A204.1 (cell line): ENCODE measurements at regions not wholly inside any gene's neighbourhood (a gene's known extent, or its start where the extent isn't known, plus 50 kb on each side); places are given as distances from the start of the nearest gene placed in this dataset.
"Not testable (repeated sequence)": the region's sequence is repeated elsewhere in the genome, so short reads cannot be mapped to it uniquely, and the experiment has no call there.

ENCODE experiments used
- FAIRE-seq: peaks from 2 replicates; lab custom pipeline; 2012; peaks lifted over from hg19 to GRCh38; lab: Jason Lieb, UNC

DNA sequence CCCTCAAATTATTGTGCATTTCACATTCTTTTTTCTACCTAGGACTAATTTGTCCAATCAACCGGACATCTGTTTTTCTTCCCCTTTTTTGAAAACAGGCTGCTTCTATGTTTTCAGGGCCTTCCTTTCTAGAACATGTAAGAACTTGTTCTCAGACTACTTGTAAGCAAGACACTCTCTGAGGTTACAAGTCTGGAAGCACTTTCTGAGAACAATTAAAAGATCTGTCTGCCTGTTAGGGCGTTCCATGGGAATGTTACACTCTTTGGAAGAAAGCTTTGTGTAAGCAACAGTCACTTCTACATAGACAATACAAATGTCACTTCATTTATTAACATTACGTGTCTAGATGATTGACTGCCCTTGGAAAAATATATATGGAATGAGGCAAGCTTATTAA lies 50.9 kb upstream of the HSPB3 start:
- no peak for FAIRE-seq

DNA sequence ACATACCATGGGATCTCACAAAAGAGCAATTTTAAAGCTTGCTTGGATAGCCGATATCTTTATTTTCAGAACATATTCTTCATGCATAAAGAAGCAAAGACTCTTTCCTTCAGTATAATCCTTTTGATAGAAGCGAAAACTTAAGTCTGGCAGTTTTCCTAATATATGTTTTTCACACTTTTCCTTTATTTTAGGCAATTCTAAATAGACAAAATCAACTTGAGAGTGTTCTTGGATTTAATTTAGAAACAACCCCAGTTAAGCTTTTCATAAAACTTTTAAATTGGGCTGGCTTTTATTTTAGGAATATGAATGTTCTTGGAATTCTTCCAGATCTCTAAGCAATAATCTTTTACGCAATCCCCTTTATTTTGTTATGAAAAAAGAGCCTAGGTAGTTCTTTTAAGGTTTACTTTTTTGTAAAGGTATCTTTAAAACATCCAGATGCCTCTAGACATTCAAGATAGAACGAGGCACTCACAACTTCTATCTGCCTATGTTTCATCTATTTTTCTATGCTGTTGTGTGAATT lies 51.5 kb upstream of the HSPB3 start:
- FAIRE-seq = no peak

DNA sequence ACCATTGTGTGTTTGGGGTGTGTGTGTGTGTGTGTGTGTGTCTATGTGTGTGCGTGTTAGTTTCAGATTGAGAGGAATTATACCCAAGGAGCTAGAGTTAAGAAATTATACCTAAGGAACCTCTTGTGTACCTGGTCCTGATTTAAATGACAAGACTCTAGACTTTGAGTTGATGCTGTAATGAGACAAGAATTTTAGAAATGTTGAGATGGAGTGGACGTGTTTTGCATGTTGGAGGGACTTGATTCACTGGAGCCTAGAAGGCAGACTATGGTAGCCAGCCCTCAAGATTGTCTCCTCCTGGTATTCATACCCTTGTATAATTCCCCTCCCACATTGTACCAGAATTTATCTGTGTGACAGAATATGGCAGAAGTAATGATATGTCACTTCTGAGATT lies 52.4 kb upstream of the HSPB3 start:
- FAIRE-seq = no peak

DNA sequence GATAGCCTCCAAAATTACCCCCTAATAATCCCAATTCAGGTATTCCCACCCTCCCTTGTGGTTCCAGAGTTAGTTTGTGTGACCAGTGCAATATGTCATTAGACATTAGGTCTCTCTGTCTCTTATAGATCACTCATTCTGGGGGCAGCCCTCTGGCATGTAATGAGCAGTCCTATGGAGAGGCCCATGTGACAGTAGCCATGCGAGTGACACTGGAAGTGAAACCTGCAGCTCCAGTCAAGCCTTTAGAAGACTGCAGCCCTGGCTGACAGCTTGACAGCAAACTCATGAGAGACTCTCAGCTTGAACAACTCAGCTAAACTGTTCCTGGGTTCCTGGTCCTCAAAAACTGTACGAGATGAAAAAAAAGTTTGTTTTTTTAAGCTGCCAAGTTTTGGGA lies 54.0 kb upstream of the HSPB3 start:
- FAIRE-seq = no peak

DNA sequence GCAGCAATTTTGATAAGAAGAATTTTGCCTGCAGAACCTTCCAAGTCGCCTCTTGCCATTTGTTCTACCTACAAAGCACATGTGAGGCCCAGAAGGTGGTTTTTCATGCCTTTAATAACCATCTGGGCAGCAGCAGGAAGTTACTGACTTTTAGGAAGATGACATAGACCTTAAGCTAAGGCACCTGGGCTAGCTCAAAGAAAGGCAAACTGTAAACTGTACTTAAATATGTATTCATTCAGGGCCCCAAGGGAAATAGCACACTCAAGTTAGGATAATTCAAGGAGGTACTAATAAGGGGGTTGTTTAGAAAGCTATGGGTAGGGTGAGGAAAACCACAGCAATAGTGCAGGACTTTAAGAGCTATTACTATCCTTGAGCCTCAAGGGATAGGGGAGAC lies 57.3 kb upstream of the HSPB3 start:
- no peak for FAIRE-seq

DNA sequence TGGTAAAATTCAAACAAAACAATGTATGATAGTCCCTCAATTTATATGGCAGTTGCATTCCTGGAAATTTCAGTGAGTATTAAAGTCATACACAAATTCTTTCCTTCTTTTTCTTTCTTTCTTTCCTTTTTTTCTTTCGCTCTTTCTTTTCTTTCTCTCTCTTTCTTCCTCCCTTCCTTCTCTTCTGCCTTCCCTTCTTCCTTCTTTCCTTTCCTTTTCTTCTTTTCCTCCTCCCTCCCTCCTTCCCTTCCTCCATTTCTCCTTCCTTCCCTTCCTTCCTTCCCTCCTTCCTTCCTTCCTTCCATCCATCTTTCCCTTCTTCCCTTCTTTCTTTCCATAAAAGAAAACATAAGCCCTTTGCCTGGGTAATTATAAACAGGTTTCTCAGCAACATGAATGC lies 58.1 kb upstream of the HSPB3 start:
- FAIRE-seq = no peak

DNA sequence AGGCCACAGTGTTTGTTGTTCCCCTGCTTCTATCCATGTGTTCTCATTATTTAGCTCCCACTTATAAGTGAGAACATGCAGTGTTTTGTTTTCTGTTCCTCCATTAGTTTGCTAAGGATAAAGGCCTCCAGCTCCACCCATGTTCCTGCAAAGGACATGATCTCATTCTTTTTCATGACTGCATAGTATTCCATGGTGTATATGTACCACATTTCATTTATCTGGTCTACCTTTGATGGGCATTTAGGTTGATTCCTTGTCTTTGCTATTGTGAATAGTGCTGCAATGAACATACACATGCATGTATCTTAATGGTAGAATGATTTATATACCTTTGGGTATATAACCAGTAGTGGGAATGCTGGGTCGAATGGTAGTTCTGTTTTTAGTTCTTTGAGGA lies 62.5 kb upstream of the HSPB3 start:
- not testable (repeated sequence) for FAIRE-seq

DNA sequence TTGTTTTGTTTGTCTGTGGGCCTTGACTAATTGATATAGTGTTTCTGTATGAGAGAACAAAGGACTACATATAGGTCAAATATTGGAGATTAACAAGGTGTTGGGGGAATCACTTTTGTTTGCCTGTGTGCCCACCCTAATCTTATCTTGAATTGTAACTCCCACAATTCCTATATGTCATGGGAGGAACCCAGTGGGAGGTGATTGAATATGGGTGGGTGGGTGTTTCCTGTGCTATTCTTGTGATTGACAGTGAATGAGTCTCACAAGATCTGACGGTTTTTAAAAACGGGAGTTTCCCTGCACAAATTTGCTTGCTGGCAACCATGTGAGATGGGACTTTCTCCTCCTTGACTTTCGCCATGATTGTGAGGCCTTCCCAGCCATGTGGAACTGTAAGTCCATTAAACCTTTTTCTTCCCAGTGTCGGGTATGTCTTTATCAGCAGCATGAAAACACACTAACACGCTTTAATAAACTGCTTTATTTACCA lies 64.9 kb upstream of the HSPB3 start:
- FAIRE-seq = no peak

DNA sequence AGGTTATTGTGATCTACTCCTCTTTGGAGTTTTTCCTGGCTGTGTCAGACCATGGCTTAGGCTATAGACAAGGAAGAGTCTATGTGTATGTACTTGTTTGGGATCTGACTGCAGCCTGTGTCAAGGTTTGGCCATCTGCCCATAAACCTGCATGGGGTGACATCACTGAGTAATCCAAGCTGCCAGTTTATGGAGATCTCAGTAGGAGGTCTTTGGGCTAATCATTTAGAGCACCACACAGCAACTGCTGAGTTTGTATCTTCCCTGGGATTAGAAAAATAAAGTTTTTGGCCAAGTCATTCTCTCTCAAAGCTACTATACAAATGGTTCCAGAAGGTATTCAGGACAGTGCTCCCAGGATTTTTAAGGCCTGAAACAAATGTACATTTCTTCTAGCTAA lies 65.5 kb upstream of the HSPB3 start:
- no peak for FAIRE-seq

DNA sequence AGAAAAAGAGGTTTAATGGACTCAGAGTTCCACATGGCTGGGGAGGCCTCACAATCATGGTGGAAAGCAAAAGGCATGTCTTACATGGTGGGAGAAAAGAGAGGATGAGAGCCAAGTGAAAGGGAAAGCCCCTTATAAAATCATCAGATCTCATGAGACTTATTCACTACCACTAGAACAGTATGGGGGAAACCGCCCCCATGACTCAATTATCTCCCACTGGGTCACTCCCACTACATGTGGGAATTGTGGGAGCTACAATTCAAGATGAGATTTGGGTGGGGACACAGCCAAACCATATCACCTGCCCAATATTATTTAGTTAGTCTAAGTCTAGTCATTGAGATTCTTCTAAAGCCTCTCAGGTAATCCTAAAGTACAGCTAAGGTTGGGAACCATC lies 66.1 kb upstream of the HSPB3 start:
- not testable (repeated sequence) for FAIRE-seq

DNA sequence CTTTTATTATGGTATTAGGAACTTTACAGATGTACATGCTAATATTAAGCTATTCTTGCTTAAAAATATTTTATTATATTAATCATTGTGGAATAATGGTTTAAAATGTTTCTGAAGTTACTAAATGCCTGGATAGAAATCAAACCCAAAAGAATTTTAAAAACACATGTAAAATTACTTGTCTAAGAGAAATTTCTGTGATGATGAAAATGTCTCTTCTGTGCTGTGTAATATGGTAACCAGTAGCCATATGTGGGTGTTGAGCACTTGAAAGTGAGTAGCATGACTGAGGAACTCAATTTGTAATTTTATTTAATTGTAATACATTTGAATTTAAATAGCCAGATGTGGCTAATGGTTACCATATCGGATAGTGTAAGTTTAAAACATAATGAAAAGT lies 66.7 kb upstream of the HSPB3 start:
- no peak for FAIRE-seq

DNA sequence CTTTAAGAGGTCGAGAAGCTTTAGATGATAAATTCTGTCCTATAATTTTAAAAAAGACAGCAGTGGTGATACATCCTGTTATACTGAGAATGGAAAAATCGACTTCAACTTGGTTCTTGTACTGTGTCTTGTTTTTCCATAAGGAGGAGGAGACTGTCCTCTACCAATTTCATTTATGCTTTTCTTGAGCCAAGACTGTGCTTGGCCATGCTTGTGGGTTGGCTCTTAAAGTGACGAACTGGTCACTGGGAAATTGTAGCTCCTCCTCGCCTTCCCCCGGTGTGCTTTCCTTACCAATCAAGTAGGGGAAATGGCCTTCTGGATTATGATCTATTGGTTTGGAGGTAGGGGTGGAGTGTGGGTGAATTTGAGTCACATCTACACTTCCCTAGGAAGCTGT lies 67.1 kb upstream of the HSPB3 start:
- no peak for FAIRE-seq

DNA sequence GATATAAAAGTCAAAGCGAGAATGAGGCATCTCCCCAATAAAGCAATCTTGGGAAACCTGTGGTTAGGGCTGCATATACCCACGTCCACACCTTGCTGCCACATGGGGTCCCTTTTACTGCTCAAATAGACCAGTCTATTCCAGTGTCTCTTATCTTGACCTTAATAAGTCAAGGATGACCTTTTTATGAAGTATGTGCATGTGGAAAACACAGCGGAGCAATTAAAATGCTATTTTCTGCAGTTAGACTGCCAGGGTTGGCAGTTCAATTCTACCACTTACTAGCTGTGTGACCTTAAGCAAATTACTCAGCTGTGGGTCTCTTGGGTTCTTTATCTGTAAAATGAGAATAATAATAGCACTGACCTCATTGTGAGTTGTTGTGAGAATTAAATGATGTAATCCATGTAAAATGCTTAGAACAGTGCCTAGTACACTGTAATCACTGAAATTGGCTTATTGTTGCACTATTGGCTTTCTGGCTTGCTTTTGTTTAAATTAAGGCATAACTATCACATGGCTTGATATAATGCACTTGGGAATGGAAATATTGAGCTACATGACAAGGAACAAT lies 67.8 kb upstream of the HSPB3 start:
- no peak for FAIRE-seq

DNA sequence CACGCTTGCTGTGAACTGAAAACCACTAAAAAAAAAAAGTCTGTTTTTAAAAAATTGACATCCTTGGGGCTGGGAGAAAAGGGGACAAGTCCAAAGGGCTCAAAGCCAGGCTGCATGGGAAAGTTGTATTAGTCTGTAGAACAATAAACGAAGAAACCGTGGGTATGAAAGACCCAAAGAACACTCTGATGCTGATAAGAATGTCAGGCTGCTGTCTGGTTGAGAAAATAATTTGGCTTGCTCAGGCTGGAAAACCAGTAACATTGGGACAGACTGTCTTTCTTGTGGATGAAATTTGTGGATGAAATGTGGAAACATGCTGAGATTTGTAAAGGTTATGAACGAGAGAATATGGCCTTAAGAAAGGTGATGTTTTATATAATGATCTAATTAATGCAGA lies 68.5 kb upstream of the HSPB3 start:
- FAIRE-seq = no peak

DNA sequence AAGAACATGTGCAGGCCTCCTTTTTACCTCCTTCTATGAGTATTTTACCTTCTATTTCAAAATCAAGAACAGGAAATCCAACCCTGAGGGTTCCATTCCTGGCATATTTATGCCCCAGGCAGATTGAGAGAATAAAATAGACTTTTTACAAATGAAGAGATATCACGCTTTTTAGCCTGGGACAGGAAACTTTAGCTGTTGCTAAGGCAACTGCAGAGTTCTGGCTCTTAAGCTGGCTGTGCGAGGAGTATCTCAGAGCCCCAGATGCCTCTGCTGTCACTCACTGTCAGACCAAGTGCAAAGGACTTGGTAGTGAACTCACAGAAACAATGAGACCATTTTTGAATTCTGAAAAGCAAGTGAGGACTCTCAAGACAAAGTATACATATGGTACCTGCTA lies 69.5 kb upstream of the HSPB3 start:
- FAIRE-seq = no peak

DNA sequence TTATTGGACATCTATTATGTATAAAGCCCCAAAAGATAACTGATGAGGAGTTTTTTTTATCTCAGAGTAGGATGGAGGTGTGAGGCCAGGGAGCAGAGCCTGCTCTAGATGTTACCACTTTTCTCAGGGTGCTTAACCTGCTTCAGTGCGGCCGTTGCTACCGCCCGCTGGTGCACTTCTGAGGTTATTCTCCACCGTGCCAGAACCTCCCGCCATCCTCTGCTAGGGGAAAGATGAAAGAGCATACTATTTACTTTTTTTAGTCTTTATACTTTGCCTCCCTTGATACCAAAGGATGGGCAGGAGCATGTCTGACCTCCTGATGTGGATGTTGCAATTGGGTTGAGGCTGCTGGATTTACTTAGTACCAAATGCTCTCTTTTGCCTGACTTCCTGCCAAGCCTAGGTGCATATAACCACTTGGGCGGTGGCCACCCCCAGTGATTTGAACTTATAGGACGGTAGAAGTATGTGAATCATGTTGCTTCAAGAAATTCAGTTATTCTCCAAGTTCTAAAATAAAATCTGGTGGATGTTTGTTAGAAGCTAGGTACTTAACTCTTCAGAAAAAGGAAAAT lies 71.1 kb upstream of the HSPB3 start:
- no peak for FAIRE-seq

DNA sequence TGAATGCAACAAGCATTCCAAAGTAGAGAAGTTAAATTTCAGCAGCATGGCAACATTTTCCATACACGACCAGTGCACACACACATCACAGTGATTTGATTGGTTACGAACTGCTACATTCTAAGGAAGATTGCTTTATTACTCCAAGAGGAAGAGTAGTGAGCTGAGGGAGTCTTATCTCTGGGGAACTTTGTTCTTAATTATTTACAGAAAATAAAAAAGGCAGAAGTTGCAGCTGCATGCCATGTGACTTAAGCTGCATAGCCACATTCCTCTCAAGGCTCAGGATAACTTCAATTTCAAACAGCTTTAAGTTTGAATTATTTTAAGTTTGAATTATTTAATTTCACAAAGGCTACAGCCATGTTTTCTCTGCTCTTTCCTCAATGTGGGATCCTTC lies 71.6 kb upstream of the HSPB3 start:
- no peak for FAIRE-seq

DNA sequence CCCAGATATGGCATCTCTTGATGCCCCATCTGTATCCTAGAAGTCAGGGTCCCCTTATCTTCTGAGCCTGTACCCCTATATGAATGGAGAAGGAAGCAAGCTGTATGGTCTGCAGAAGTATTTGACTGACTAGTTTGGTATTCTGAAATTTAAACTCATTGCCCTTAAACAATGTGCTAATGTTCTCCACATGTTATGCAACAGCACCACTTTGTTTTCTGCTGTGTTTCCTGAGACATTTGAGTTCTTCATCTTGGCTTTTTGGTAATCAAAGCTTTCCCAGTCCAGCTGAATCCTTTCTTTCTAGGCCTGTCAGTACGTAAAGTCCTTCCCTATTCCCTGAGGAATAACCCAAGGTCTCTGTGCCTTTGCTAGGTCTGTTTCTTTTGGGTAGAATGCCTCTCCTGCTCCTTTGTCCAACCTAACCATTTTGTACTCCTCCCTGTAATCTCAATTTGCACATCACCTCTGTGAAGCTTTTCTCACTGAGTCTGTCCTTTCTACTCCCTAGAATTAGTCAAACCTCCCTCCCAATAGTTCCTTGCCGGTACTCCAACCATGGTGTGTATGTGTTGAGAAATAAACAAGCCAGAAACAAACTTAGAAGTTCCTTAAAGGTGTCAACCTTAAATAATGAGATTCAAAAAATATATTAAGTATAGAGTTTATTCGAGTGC lies 72.1 kb upstream of the HSPB3 start:
- no peak for FAIRE-seq

DNA sequence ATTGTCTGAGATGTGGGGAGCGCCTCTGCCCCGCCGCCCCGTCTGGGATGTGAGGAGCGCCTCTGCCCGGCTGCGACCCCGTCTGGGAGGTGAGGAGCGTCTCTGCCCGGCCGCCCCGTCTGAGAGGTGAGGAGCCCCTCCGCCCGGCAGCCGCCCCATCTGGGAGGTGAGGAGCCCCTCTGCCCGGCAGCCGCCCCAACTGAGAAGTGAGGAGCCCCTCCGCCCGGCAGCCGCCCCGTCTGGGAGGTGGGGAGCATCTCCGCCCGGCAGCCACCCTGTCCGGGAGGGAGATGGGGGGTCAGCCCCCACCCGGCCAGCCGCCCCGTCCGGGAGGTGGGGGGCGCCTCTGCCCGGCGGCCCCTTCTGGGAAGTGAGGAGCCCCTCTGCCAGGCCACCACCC lies 70.9 kb upstream of the ARL15 start:
- FAIRE-seq = not testable (repeated sequence)

DNA sequence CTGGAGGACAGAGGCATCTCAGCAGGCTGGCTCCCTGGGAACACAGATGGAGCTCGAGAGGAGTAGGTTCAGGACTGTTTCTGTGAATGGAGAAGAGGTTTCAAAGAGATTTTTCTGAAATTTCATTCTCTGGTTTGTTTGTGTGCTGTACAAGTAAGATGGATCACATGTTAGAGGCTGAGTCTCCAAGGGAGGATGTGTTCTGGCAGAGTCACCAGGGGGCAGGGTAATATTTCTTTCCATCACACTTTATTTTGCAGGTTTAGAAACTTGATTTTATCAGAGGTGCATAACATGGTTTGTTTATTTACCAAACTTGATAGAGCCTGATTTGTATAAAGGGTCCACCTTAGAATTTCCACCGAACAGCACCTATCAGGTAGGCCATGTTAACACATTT lies 69.2 kb upstream of the ARL15 start:
- FAIRE-seq = no peak

DNA sequence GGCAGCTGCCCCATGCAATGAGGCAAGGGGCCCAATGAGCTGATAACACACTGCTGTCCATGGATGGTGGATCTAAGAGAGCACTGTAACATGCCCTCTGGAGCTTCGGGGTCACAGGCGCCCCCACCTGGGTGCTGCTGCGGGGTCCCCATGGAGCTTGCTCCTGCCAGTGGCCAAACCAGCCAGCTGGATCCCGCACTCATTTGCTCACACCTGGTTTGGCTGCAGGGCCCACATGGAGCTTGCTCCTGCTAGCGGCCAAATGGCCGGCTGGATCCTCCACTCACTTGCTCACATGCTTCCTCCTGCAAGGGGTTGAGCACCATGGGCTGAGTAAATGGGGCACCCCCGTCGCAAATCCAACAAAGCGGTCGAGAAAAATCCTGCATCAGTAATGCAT lies 68.3 kb upstream of the ARL15 start:
- no peak for FAIRE-seq

DNA sequence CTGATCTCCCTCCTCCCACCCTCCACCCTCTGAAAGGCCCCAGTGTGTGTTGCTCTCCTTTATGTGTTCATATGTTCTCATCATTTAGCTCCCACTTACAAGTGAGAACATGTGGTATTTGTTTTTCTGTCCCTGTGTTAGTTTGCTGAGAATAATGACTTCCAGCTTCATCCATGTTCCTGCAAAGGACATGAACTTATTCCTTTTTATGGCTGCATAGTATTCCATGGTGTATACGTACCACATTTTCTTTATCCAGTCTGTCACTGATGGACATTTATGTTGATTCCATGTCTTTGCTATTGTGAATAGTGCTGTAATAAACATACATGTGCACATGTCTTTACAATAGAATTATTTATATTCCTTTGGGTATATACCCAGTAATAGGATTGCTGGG lies 67.0 kb upstream of the ARL15 start:
- FAIRE-seq = not testable (repeated sequence)

DNA sequence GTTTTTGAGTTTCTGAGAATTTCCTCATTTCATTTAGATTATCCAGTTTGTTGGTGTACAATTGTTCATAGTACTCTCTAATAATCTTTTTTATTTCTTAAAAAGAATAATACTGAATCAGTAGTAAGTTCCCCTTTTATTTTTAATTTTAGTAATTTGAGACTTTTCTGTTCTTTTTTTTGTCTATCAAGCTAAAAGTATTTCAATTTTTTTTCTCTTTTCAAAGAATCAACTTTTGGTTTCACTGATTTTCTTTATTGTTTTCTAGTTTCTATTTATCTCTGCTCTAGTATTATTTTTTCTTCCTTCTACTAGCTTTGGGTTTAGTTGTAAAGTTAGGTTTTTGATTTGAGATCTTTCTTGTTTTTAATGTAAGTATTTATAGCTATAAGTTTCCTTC lies 60.6 kb upstream of the ARL15 start:
- peak; percentile 25 for FAIRE-seq

DNA sequence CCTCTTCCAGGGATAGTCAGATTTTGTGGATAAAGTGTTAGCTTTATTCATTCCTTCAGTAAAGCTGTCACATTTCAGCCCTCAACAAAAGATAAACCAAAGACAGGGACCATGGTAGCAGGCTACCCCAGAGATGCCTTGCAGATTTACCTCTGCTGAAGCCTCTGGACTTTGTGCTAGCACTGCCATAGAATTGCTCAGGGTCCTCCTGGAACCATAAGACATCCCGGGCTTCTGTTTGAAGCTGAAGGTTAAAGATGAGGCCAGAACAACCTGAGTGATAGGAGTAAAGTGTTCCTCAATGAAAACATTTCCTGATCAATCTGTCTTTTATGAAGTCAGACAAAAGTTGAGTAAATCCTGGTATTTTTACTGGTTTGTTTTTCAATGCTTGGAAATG lies 57.5 kb upstream of the ARL15 start:
- FAIRE-seq = no peak
